PFSK-1 (cell line): ENCODE measurements at regions not wholly inside any gene's neighbourhood (a gene's known extent, or its start where the extent isn't known, plus 50 kb on each side); places are given as distances from the start of the nearest gene placed in this dataset.

Source experiments
- FOXP2 ChIP-seq: optimal IDR thresholded peaks from 2 replicates; pipeline ENCODE3; 2011; ENCODE audit warnings: borderline replicate concordance, control low read depth, inconsistent platforms; ENCODE audit not compliant: insufficient read depth; ENCODE audit errors: extremely low read length, extremely low read depth
- POLR2AphosphoS5 ChIP-seq: IDR thresholded peaks from 2 replicates; pipeline ENCODE4 v1.6.1; 2012; ENCODE audit warnings: low read depth, mild to moderate bottlenecking, control low read depth, low read length, moderate library complexity
- REST ChIP-seq, 2 experiments: IDR thresholded peaks; 2 replicates each; pipeline versions ENCODE4 v1.6.1 to v1.8.0; 2011 to 2012; ENCODE audit warnings: low read depth in 2 of 2, low read length in 2 of 2, control low read depth in 1 of 2, inconsistent platforms in 1 of 2, mild to moderate bottlenecking in 1 of 2, moderate library complexity in 1 of 2; ENCODE audit not compliant: insufficient read depth in 1 of 2
- SIN3A ChIP-seq: IDR thresholded peaks from 2 replicates; pipeline ENCODE4 v1.6.1; 2012; ENCODE audit warnings: mild to moderate bottlenecking, low read length, moderate library complexity, borderline replicate concordance; ENCODE audit not compliant: insufficient read depth
- TAF1 ChIP-seq: IDR thresholded peaks from 2 replicates; pipeline ENCODE4 v1.6.1; 2012; ENCODE audit warnings: low read length, control low read depth, borderline replicate concordance; ENCODE audit not compliant: insufficient read depth

- TF ChIP-seq POLR2AphosphoS5 (no peak), TAF1 (no peak), SIN3A (no peak), REST (IDR thresholded peaks at IDR 0.05; ENCODE audit: insufficient read depth in 1 of 2, low read depth in 2 of 2, low read length in 2 of 2) (no peak), FOXP2 (no peak)
Measured at GRCh38 chr12:22874151-22874550, 249.2 kb downstream of the ETNK1 start.
